Activated naive CD4-positive, alpha-beta T cell treated with anti-CD3 and anti-CD28 coated beads, Interleukin-2, amount 50 U/mL, for 24 hours (primary cell): ENCODE measurements at regions not wholly inside any gene's neighbourhood (a gene's known extent, or its start where the extent isn't known, plus 50 kb on each side); places are given as distances from the start of the nearest gene placed in this dataset.

Experiments
- H3K27ac Mint-ChIP-seq: one replicate; pipeline ENCODE4 v1.8.0; 2021; ENCODE audit warnings: mild to moderate bottlenecking, mixed read lengths
- H3K27me3 Mint-ChIP-seq: one replicate; pipeline ENCODE4 v1.8.0; 2021; ENCODE audit warnings: mixed read lengths
- H3K36me3 Mint-ChIP-seq: one replicate; pipeline ENCODE4 v1.8.0; 2021; ENCODE audit warnings: mixed read lengths
- H3K4me1 Mint-ChIP-seq: one replicate; pipeline ENCODE4 v1.8.0; 2021; ENCODE audit warnings: mixed read lengths
- H3K4me3 Mint-ChIP-seq: one replicate; pipeline ENCODE4 v1.8.0; 2021; ENCODE audit warnings: mild to moderate bottlenecking, mixed read lengths
- H3K9me3 Mint-ChIP-seq: one replicate; pipeline ENCODE4 v1.8.0; 2021; ENCODE audit warnings: mixed read lengths

DNA sequence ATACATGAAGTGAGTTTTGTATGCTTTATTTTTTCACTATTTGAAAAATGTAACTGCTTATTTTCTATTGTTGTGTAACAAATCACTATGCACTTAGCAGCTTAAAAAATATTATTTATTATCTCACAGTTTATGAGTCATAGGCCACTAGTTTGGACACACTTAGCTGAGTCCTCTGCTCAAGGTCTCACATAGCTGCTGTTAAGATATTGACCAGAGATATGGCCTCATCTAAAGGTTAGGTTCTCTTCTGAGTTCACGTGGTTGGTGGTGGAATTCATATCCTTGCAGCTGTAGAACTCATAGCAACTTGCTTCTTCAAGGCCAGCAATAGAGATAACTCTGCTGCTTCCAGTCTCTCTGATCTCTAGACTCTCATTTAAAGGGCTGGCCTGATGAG, 534.4 kb downstream of the SPRY1 start:
- H3K27ac Mint-ChIP-seq = no peak overlapping the region
- H3K9me3 Mint-ChIP-seq = no peaks in the 10 kb centered on the region
- no peak overlapping the region for H3K4me3 Mint-ChIP-seq
- H3K4me1 Mint-ChIP-seq = no peaks in the 10 kb centered on the region
- peaks cover 1% of the 10 kb centered on the region for H3K27me3 Mint-ChIP-seq
- no peaks in the 10 kb centered on the region for H3K36me3 Mint-ChIP-seq

DNA sequence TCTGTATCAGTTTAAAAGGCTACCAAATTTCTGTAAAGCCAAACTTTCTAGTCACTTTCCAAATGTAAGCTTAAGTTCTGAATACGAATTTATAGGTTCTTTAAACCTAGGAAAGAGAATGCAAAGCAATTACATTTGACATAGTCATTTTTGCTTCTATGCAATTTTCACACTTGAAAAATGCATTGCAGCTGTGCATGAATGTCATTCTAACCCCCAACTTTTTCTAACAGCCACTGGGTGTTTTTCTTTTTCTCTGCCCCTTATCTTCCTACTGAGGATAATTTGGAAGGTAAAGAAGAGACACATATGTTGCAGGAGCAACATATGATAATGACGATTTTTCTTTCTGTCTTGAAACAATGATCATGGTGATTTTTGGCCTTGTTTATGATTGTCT, 537.5 kb downstream of the SPRY1 start:
- no peaks in the 10 kb centered on the region for H3K36me3 Mint-ChIP-seq
- no peaks in the 10 kb centered on the region for H3K9me3 Mint-ChIP-seq
- no peak overlapping the region for H3K27ac Mint-ChIP-seq
- H3K27me3 Mint-ChIP-seq = no peaks in the 10 kb centered on the region
- no peak overlapping the region for H3K4me3 Mint-ChIP-seq
- H3K4me1 Mint-ChIP-seq = no peaks in the 10 kb centered on the region

GRCh38 chr4:123936621-123937043, 540.0 kb downstream of the SPRY1 start:
- H3K36me3 Mint-ChIP-seq = no peaks in the 10 kb centered on the region
- no peak overlapping the region for H3K27ac Mint-ChIP-seq
- H3K27me3 Mint-ChIP-seq = no peaks in the 10 kb centered on the region
- no peak overlapping the region for H3K4me3 Mint-ChIP-seq
- no peaks in the 10 kb centered on the region for H3K4me1 Mint-ChIP-seq
- no peaks in the 10 kb centered on the region for H3K9me3 Mint-ChIP-seq

DNA sequence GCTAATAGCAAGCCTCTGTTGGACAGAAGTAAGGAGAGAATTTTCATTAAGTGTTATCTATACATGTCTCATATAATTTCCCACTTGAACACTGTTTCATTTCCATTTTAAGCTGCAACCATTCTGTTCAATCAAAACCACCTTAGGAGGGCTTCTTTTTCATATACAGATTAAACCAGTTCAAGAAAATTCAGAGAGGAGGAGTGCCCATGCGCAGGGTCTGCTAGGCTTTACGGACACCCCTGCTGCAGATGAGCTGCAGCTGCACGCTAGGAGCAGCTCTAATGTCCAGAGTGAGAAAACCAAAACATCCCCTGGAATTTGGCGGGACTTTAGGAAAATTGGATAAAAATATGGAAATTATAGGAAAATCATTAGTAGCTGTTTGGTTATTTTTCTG, 541.0 kb downstream of the SPRY1 start:
- Mint-ChIP-seq H3K4me3 (no peak overlapping the region), H3K9me3 (no peaks in the 10 kb centered on the region), H3K27ac (no peak overlapping the region), H3K27me3 (no peaks in the 10 kb centered on the region), H3K36me3 (no peaks in the 10 kb centered on the region), H3K4me1 (no peaks in the 10 kb centered on the region)

DNA sequence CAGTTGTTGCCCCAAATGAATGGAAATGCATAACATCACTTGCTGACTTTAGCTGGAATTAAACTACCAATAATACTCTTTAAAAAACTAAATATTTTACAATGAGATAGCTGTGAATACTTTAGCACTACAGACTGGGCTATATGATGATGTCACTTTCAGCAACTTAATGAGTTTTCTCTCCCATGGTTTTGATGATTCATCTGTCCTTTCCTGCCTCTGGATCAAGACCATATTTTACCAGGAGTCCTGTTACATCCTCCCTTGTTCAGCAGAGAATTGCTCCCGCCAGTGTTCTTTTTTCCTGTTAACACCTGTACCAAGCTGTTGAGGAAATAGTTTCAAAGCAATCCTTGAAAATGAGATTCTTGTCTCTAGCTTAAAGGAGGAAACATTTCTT, 543.0 kb downstream of the SPRY1 start:
- Mint-ChIP-seq H3K9me3 (no peaks in the 10 kb centered on the region), H3K4me3 (no peak overlapping the region), H3K27ac (no peak overlapping the region), H3K36me3 (no peaks in the 10 kb centered on the region), H3K4me1 (no peaks in the 10 kb centered on the region), H3K27me3 (no peaks in the 10 kb centered on the region)

DNA sequence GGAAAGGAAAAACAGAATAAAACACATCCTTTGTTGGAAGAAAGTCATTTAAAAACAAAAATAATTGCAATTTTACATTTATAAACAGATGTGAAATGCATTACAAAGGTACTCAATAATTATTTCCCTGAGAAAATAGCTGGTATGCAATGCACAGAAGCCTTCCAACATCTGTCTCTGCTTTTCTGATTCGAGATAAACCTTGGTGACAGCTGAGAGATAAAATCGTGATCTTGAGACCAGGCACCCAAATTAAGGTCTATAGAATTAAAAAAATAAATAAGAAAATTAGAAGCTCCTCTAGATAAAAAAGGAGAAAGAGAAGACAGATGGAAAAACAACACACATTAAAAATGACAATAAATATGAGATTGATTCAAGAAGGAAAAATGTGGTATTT, 544.0 kb downstream of the SPRY1 start:
- Mint-ChIP-seq H3K9me3 (no peaks in the 10 kb centered on the region), H3K4me3 (no peak overlapping the region), H3K27ac (no peak overlapping the region), H3K36me3 (no peaks in the 10 kb centered on the region), H3K4me1 (no peaks in the 10 kb centered on the region), H3K27me3 (no peaks in the 10 kb centered on the region)

DNA sequence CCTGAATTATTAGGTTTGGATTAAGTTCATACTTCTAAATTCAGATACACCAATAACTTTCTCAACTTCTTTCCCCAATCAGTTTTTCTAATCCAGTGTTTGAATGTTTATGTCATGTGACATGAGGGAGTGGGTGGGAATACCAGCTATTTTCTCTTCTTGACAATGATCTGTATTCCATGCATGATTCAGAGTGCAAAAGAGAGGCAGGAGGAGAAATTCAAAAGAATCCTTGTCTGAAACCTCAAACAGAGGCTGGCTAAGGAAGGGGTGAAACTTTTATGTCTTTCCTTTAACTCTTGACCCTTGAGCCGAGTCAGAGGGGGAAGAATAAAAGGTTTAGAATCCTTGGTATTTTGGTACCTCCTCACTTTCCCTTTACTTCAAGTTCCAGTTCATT, 544.7 kb downstream of the SPRY1 start:
- H3K27me3 Mint-ChIP-seq = no peaks in the 10 kb centered on the region
- no peaks in the 10 kb centered on the region for H3K36me3 Mint-ChIP-seq
- H3K4me3 Mint-ChIP-seq = no peak overlapping the region
- H3K27ac Mint-ChIP-seq = no peak overlapping the region
- H3K4me1 Mint-ChIP-seq = no peaks in the 10 kb centered on the region
- H3K9me3 Mint-ChIP-seq = no peaks in the 10 kb centered on the region

- Mint-ChIP-seq H3K36me3 (no peaks in the 10 kb centered on the region), H3K27ac (no peak overlapping the region), H3K27me3 (no peaks in the 10 kb centered on the region), H3K4me1 (no peaks in the 10 kb centered on the region), H3K4me3 (no peak overlapping the region), H3K9me3 (no peaks in the 10 kb centered on the region)
Measured at GRCh38 chr4:123943976-123944375, 547.4 kb downstream of the SPRY1 start.

GRCh38 chr4:123945301-123945700, 548.7 kb downstream of the SPRY1 start:
- Mint-ChIP-seq H3K4me1 (no peaks in the 10 kb centered on the region), H3K36me3 (no peaks in the 10 kb centered on the region), H3K4me3 (no peak overlapping the region), H3K27ac (no peak overlapping the region), H3K27me3 (no peaks in the 10 kb centered on the region), H3K9me3 (no peaks in the 10 kb centered on the region)

DNA sequence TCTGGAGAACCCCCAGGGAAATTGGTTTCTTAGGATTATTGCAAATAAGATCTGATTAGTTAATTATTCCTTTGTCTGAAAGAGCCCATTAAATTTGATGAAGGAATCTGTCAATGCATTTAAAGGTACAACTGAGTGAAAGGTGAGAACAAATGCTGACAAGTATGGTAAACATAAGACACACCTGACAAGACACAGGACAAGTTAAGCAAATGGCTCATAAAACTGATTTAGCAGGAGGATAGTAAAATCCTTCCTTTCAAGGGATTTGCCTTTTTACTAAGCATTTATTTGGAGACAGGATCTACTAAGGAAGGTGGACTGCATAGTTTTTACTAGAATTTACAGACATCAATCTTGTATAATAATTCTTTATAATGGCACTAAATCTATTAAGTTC, 553.9 kb downstream of the SPRY1 start:
- Mint-ChIP-seq H3K27ac (no peak overlapping the region), H3K4me3 (no peak overlapping the region), H3K9me3 (no peaks in the 10 kb centered on the region), H3K27me3 (no peaks in the 10 kb centered on the region), H3K36me3 (no peaks in the 10 kb centered on the region), H3K4me1 (no peaks in the 10 kb centered on the region)

DNA sequence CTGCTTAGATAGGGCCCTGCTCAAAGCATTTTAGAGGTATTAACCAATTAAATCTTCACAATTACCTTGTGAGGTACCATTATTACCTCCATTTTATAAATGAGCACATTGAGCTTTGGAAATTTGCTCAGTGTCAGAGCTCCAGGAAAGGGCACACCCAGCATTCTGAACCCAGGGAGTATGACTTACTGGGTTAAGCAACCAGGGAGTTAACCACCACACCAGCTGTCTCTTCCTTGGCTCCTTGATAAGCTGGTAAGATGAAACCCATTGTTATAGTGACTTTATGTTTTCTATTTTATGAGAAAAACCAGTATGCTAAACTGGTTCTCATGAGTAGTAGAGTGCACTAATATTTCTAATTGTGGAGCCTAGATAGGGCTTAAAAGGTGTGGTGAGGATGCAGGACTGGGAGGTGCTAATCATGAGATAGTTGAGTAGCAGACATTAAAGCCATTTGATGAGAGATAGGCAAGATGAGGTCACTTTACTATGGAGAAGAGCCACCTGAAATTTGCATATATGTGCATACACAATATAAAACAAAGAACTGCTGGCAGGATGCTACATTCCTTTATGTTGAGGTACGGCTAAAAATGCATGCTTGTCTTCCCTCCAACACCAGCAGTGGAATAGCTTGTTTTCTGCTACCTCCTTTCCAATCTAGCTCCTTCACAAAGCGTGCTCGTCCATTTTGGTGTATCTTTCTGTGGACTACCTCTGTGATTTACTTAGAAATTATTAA, 556.1 kb downstream of the SPRY1 start:
- Mint-ChIP-seq H3K4me3 (no peak overlapping the region), H3K36me3 (no peaks in the 10 kb centered on the region), H3K27me3 (no peaks in the 10 kb centered on the region), H3K4me1 (no peaks in the 10 kb centered on the region), H3K27ac (no peak overlapping the region), H3K9me3 (no peaks in the 10 kb centered on the region)

GRCh38 chr4:123953566-123953965, 557.0 kb downstream of the SPRY1 start:
- H3K36me3 Mint-ChIP-seq = no peaks in the 10 kb centered on the region
- no peaks in the 10 kb centered on the region for H3K4me1 Mint-ChIP-seq
- no peaks in the 10 kb centered on the region for H3K9me3 Mint-ChIP-seq
- H3K27me3 Mint-ChIP-seq = no peaks in the 10 kb centered on the region
- H3K4me3 Mint-ChIP-seq = no peak overlapping the region
- H3K27ac Mint-ChIP-seq = no peak overlapping the region

GRCh38 chr4:123954220-123954619, 557.6 kb downstream of the SPRY1 start:
- H3K9me3 Mint-ChIP-seq = no peaks in the 10 kb centered on the region
- no peaks in the 10 kb centered on the region for H3K4me1 Mint-ChIP-seq
- no peaks in the 10 kb centered on the region for H3K27me3 Mint-ChIP-seq
- H3K4me3 Mint-ChIP-seq = no peak overlapping the region
- H3K36me3 Mint-ChIP-seq = no peaks in the 10 kb centered on the region
- no peak overlapping the region for H3K27ac Mint-ChIP-seq

GRCh38 chr4:123955167-123955800, 558.7 kb downstream of the SPRY1 start:
- H3K9me3 Mint-ChIP-seq = no peaks in the 10 kb centered on the region
- H3K36me3 Mint-ChIP-seq = no peaks in the 10 kb centered on the region
- no peak overlapping the region for H3K4me3 Mint-ChIP-seq
- H3K27ac Mint-ChIP-seq = no peak overlapping the region
- H3K27me3 Mint-ChIP-seq = no peaks in the 10 kb centered on the region
- no peaks in the 10 kb centered on the region for H3K4me1 Mint-ChIP-seq

- H3K36me3 Mint-ChIP-seq = no peaks in the 10 kb centered on the region
Measured at GRCh38 chr4:123956204-123956603, 559.6 kb downstream of the SPRY1 start.

DNA sequence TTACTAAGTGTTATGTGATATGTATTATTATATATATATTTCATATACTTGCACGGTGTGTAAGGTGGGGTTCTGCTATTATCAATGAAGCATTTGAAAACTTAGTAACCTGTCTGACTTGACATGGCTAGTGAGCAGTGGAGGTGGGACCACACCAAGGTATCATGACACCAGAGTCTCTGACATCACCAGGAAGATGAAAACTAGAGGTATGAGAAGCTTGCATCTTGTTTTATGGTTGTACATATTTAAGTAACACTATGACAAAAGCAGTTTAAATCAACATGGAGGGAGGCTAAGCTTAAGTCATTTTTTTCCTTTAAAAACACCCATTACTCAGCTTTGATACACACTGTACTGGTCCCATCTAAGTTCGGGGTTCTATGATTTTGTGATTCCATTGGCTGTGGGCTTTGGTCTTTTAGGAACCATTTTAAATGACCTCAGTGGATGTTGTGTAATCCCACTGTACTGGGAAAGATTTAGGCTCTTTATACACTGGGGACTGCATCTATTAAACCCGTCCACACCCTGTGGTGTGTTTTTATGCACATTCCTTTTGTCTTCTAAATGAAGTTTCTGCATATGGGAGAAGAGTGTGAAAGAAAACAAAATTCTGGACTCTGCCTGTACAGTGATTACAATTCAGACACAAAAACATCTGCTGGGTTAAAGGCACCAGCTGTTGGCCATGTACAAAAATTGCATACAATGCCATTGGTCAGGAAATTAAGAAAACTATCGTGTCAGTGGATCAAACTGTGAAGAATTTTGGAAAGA, 570.6 kb downstream of the SPRY1 start:
- Mint-ChIP-seq H3K9me3 (peaks cover 4% of the 10 kb centered on the region), H3K27ac (no peak overlapping the region), H3K27me3 (no peaks in the 10 kb centered on the region)

More at GRCh38 chr4:123956204-123956603, 559.6 kb downstream of the SPRY1 start:
- Mint-ChIP-seq H3K27ac (no peak overlapping the region), H3K9me3 (no peaks in the 10 kb centered on the region), H3K4me3 (no peak overlapping the region), H3K4me1 (no peaks in the 10 kb centered on the region), H3K27me3 (no peaks in the 10 kb centered on the region)

More for the DNA sequence above, 570.6 kb downstream of the SPRY1 start:
- Mint-ChIP-seq H3K36me3 (no peaks in the 10 kb centered on the region), H3K4me3 (no peak overlapping the region), H3K4me1 (no peaks in the 10 kb centered on the region)
